Left cardiac atrium (tissue), 4 donors: ENCODE measurements at regions not wholly inside any gene's neighbourhood (a gene's known extent, or its start where the extent isn't known, plus 50 kb on each side); places are given as distances from the start of the nearest gene placed in this dataset.

Source experiments
- ATAC-seq, 2 donors: fragments of 200-7000 bp; cut with Tn5 transposase; one replicate each; pipeline ENCODE4 v1.9.1; 2020; ENCODE audit warnings: mild to moderate bottlenecking in 2 of 2, moderate library complexity in 2 of 2
- DNase-seq: peaks from one replicate; pipeline ENCODE4 v3.0.0-alpha.2; 2020
- intact Hi-C, 2 donors: fragments of 100-400 bp; cut with DNase I; formaldehyde crosslinking; loops; one replicate each; pipeline versions ENCODE4 v1.14.1 to v1.15.1; 2022 to 2023
- donor health status: DM: no; HTN: yes; CAD: no.
- donor health status: DM: no; HTN: yes; CAD: no; lungs with severe emphysema.
- donor health status: DM: yes; HTN: yes; CAD: no.
- donor health status: Dilated cardiomyopathy.

DNA sequence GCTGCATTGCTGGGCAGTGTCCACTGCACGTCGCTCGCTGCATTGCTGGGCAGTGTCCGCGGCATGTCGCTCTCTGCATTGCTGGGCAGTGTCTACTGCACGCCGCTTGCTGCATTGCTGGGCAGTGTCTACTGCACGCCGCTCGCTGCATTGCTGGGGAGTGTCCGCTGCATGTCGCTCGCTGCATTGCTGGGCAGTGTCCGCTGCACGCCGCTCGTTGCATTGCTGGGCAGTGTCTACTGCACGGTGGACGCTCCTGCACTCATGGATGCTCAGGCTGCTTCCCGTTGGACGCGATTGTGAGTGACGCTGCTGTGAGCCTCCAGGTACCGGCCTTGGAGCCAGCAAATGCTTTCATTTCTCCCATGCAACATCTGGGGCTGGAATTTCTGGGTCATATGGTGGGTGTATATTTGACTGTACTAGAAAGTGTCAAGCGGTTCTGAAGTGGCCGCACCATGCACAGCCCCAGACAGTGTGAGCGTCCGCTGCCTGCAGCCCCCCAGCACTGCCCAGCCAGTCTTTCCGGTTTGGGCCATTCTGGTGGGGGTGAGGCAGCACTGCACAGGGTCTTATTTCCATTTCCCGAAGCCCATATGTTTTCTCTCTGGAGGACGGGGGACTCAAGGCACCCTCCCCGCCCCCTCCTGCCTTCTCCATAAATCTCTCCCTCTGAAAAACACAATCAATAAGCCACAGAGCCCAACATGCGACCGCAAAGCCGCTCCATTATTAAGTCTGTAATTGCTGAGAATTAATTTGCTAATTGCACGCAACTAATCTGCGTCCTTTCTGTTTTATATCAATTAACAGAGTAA is 97.4 kb downstream of the YTHDF1 start:
- DNase-seq (no peak), ATAC-seq (no peak)
- intact Hi-C loops = no loop called here

DNA sequence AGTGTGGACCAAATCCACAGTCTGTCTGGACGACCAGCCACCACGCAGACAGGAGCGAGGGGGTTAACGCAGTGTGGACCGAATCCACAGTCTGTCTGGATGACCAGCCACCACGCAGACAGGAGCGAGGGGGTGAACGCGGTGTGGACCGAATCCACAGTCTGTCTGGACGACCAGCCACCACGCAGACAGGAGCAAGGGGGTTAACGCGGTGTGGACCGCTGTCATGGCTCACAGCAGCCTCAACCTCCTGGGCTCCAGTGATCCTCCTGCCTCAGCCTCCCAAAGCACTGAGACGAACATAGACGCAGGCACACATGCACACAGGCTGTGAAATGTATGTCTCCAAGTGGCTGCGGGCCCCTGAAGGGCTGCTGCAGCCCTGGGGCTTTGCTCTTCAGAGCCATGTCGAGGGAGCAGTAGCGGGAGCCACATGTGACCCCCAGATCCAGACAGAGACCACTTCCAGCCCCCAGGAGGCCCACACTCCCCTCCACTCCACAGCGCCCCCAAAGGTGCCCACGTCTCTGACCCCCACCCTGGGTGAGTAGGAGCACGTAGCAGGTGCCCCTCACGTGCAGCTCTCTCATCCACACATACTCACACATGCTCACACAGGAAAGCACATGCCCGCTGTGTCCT is 98.1 kb downstream of the YTHDF1 start:
- intact Hi-C loops = no loop called here
- DNase-seq = peak; percentile 9
- no peak for ATAC-seq

DNA sequence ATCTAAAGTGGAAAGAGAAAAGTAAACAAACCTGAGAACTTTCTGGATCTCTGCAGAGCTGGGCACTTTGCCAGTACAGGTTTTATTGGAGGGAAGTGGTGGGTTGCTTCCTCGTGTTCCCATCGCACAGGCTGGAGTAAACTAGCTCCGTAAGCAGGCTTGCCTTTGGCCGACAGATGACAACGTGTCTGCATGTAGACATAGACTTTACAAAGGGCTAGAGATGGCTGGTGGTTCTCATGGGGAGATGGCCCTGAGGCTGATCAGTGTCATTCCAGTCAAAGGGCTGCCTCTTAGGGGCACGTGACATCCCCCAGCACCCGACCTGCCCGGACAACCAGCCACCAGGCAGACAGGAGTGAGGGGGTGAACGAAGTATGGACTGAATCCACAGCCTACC is 98.8 kb downstream of the YTHDF1 start:
- intact Hi-C loops = no loop called here
- ATAC-seq (no peak), DNase-seq (no peak)

- ATAC-seq (no peak), DNase-seq (peak; percentile 30)
- intact Hi-C loops = no loop called here
These were observed 99.4 kb downstream of the YTHDF1 start for GRCh38 chr20:63116412-63117106.

DNA sequence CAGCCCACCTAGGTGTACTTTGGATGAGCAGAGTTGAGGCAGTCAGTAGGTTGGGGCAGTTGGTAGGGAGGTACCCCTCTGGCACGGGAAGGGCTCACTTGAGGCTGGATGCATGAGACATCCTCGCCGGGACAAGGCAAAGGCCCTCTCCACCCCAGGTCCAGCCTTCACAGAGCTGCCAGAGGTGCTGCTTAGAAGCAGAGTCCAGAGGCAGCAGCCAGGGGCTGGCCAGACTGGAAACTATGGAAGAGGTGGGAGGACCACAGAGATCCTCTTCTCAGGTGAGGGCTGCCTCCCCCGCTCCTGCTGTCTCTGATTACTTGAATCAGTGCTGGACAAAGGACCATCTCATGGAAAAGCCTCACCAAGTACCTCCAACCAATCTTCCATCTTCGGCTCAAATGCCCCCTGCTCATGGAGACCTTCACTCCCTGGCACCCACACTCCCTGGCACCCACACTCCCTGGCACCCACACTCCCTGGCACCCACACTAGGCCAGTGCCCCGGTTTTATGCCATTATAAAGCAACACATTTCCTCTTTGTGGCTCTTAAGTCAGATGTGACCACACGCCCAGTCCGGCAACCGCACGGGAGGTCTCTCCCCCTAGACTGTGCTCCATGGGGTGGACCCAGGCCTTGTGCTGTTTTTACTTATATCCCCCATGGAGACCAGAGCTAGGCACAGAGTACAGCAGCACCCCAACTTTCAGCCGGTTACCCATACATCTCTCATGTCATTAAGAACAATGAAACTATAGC is 100.1 kb downstream of the YTHDF1 start:
- intact Hi-C loops = no loop called here
- ATAC-seq (no peak), DNase-seq (peak; percentile 8)

- intact Hi-C loops = no loop called here
These were observed 101.1 kb downstream of the YTHDF1 start for GRCh38 chr20:63114693-63115311.

DNA sequence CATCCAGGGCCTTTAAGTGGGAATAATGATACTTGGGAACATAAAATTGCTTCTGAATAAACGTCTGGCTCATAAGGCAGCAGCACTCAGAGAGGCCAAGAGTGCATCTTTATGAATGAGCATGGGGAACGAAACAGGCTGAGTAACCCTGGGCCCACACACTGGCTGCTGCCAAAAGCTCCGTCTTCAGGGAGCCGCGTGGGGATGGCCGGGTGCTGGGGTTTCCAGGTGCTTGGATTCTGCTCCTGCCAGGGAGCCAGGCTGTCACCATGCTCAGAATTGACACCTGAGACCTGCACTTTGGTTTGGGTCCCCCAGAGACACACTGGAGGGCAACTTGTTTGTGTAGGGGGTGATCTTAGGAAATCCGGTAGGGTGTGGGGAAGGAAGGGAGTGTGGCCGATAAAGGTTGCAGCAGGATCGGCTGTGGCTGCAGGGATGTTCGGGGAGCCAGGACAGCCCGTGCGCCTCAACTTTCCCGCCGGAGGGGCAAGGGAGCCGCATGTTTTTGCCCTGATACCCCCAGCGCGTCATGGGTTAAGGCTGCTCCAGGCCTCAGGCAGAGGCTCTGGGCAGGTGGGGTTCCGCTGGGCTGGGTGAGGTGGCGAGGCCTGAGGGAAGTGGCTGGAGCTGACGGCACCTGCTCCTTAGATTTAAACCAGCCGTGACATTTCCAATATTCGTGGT is 101.8 kb downstream of the YTHDF1 start:
- intact Hi-C loops = no loop called here
- ATAC-seq (no peak), DNase-seq (peak; percentile 10)

More at GRCh38 chr20:63114693-63115311, 101.1 kb downstream of the YTHDF1 start:
- DNase-seq (peak; percentile 4), ATAC-seq (no peak)

- DNase-seq (peak; percentile 7), ATAC-seq (no peak)
- intact Hi-C loops = no loop called here
These were observed 103.3 kb downstream of the YTHDF1 start for GRCh38 chr20:63112491-63113219.

DNA sequence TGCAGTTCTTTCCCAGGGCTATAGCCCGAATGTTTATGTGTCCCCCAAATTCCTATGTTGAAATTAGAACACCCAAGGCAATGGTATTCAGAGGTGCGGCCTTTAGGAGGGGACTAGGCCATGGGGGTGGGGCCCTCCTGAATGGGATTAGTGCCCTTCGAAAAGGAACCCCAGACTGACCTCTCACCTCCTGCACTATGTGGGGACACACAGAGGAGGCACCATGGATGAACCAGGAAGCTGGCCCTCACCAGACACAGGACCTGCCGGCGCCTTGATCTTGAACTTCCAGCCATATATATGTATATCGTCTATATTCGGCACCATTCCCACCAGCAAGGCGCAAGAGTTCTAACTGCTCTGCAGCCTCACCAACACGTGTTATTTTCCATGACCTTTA is 101.5 kb upstream of the BHLHE23 start:
- intact Hi-C loops = no loop called here
- DNase-seq (no peak), ATAC-seq (no peak)

DNA sequence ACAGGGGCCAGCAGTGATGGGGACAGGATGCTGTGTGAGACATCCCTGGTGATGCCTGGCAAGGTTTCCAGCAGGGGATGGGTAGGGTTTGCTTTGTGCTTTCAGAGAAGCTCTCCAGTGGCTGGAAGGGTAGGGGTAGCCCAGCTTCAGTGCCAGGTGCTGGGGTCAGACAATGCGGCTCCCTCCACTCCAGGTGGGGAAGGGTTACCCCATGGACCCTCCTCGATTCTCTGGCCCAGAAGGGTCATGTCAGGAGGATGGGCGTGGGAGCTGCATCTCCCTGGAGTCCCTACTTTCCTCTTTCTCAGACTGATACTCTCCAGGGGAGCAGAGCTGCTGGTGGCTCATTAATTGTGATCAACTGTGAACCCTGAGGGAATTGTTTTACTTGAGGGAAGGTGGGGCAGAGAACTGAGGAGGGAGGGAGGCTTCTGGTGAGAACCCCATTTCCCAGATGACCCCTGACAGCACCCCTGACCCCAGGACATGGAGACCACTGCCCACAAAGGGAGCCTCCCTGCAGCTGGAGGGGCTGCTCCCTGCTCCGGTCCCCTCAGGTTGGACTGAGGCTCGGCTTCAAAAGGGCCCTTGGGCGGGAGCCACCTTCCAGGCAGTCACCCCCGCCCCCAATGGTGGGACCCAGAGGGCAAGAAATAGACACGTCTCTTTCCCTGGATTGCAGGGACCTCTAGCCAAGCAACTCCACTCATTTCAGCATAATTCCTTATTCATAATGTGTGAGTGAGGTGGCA is 100.9 kb upstream of the BHLHE23 start:
- DNase-seq (no peak), ATAC-seq (no peak)
- intact Hi-C loops = no loop called here

GRCh38 chr20:63106765-63107448 is 100.1 kb upstream of the BHLHE23 start:
- no peak for ATAC-seq
- intact Hi-C loops = no loop called here
- DNase-seq = no peak

GRCh38 chr20:63106108-63106764 is 99.5 kb upstream of the BHLHE23 start:
- intact Hi-C loops = no loop called here
- DNase-seq (peak; percentile 58), ATAC-seq (peak in 1 of 2 donors; percentile 69)

DNA sequence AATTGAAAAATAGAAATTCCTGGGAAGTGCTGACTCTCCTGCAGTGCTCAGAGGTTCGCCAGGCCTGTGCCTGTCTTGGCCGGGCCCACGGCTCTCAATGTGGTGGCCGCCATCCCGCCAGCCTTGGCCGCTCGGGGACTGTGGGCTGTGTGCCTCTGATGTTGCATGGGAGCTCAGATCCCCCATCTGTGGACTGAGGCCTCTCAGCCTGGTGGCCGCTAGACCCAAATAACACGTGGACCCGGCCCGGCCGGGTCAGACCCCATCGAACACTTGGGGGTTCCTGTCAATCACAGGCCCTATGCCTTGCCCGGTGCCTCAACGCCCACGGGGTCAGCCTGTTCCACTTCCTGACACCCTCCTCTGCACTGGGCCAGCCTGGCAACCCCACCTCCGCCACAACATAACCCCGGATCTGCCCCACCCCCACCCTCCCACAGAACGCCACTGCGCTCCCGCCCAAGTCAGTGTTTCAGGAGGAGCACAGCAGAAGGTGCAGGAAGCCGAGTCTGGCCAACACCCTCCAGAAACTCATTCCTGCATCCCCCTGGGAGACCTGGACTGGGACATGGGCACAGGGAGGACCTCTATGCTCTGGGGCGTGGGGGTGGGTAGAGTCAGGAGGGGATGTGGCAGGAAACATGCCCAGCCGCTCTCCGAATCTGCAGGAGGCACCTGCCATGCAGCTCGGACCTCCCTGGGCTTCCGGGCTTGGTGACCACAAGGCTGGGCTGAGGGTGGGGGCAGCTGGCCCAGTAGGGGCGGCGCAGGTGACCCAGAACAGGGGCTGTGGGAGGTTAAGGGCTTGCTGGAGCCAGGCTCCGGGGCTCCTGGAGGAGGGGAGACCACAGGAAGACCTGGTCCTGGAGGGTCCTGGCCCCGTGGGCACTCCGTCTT is 98.7 kb upstream of the BHLHE23 start:
- no peak for DNase-seq
- intact Hi-C loops = no loop called here
- ATAC-seq = no peak

DNA sequence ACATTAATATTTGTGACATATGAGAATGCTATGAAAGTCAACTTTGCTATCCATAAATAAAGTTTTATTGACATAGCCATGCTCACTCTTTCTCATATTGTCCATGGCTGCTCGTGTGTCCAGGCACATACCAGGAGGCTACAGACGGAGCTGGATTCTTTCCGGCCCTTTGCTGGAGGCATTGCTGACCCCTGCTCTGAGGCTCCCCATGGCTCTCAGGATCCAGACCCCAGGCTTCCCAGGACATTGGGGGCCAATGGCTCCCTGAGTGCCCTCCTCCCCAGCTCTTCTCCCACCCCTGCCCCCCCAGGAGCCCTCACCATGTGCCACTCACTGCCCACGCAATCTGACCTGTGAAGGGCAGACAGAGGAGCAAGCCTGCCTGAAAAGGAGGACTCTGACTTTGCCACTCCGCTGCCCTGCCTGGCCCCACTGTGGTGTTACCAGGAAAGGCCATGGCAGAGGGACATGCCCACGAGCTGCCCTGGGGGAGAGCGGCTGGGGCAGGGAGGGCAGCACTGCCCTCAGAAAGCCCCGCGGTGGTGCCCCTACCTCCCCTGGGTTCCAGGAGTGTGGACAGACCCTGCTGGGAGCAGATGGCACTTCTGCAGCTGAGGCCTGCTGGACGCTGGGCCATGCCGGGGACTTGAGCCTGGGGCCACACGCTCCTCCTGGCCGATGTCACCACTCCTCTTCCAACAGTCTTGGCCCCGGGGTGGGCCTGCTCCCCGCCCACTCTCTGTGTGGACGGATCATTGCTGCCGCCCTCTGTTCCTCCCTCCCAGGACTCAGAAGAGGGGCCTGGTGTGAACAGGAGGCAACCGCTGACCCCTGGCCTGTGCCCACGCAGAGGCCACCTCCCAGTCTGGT is 97.8 kb upstream of the BHLHE23 start:
- intact Hi-C loops = no loop called here
- ATAC-seq (no peak), DNase-seq (no peak)
